Renal cortex interstitium (tissue), 11 donors: ENCODE measurements at regions not wholly inside any gene's neighbourhood (a gene's known extent, or its start where the extent isn't known, plus 50 kb on each side); places are given as distances from the start of the nearest gene placed in this dataset.

Experiments used
- DNase-seq, 11 donors: peaks; one replicate each; pipeline ENCODE4 v3.0.0-alpha.2; 2013; ENCODE audit warnings: low read depth in 9 of 11, low spot score in 4 of 11; ENCODE audit errors: extremely low read depth in 1 of 11

GRCh38 chr14:26395726-26396125, 202.1 kb downstream of the NOVA1 start:
- DNase-seq: no peak

GRCh38 chr14:26394150-26394810, 203.6 kb downstream of the NOVA1 start:
- peak in 4 of 11 donors; percentile 4 to 18 (median 8) for DNase-seq

- DNase-seq: no peak
Measured at GRCh38 chr14:26392498-26392897, 205.3 kb downstream of the NOVA1 start.

DNA sequence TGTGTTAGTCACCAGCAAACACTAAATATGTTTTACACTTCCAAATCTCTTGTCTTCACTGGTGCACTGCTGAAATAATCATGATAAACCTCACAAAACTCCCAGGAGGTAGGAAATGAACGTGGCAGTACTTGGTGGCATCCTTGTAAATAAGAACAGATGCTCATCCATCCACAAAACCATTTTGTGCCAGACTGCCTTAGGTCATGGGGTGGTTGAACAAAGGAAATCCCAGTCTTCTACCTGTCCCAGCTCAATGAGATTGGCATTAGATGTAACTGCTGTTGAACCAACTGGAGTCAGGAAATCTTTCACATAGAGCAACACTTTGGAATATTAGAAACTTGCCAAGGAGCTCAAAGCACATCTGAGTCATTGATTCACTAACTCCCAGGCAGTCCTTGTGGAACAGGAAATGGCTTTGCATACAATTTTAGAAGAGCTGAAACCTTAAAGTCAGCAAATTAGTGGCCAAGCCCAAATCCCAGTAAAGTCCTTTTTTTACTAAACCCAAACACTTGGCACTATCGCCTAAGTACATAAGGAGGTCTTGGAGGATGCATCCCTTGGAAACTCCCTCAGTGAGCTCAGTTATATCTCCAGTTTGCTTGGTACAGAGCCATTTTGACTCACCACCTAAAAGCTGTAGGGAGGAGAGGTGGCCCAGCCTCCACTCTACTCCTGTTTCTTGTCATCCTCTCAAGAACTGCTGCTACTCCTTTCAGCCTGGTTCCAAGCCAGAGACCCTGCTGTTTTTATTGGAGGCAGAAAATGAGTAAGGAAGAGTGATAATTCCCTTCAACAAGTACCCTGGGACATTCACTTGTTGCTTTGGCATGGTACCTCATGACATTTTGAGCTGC, 208.0 kb downstream of the NOVA1 start:
- DNase-seq: no peak

DNA sequence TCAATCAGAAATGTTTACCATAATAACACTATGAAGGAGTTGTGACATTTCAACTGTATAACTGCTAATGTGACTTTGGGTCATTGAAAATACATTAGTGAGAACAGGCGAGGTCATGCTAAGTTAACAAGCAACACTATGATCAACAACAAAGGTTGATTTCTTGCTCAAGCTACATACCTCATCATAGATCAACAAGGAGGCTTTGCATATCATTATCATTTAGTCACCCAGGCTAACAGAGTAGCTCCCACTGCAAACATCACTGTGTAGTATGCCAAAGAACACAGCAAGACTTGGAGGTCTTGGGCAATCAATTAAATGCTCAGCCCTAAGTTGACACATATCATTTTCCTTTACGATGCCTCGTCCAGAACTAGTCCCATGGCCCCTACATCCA, 212.5 kb downstream of the NOVA1 start:
- DNase-seq: no peak

GRCh38 chr14:26382901-26383685, 214.7 kb downstream of the NOVA1 start:
- DNase-seq: no peak

DNA sequence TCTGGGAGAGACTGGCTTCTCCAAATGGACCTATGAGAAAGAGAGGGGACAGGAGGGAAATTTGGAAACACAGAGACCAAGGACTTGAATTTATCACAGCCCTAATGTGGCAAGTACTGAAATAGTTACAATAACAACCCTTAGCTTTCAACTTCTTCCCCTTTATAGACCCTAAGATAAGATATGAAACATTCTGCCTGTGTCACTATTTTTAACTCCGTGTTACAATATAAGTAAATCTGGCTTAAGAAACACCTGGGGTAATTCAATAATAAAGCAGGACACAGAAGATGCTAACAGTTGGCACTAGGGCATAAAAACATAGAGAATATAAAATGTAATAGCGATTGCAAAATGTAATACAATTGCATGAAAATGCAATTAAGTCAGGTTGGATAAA, 216.4 kb downstream of the NOVA1 start:
- no peak for DNase-seq

GRCh38 chr14:26380637-26381036, 217.2 kb downstream of the NOVA1 start:
- no peak for DNase-seq

- no peak for DNase-seq
Measured at GRCh38 chr14:26379951-26380350, 217.9 kb downstream of the NOVA1 start.

- DNase-seq: no peak
Measured at GRCh38 chr14:26377150-26377549, 220.7 kb downstream of the NOVA1 start.

DNA sequence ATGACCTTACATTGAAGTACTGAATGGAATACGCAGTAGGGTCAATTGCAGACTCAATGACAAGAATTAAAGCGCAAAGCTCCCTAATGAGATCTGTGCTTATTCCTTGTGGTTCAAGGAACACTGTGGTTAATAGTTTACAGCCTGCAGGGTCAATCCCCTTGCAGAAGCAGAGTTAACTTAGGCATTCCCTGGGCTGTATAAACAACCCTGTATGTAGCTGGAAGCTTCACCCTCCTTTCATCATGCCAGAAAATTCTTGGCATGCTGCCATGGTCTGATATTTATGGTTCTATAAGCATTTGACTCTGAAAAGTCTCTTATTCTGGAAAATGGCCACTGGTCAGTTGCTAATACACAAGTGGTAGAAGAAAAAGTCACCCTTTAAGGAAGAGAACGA, 227.7 kb downstream of the NOVA1 start:
- peak; percentile 45 to 77 (median 59) for DNase-seq

- no peak for DNase-seq
Measured at GRCh38 chr14:26363689-26364088, 234.1 kb downstream of the NOVA1 start.

GRCh38 chr14:26344596-26344995, 253.2 kb downstream of the NOVA1 start:
- no peak for DNase-seq

- DNase-seq: no peak
Measured at GRCh38 chr14:26339381-26339780, 258.5 kb downstream of the NOVA1 start.

- DNase-seq: no peak
Measured at GRCh38 chr14:26338231-26338630, 259.6 kb downstream of the NOVA1 start.

GRCh38 chr14:26334288-26334687, 263.5 kb downstream of the NOVA1 start:
- DNase-seq: no peak

DNA sequence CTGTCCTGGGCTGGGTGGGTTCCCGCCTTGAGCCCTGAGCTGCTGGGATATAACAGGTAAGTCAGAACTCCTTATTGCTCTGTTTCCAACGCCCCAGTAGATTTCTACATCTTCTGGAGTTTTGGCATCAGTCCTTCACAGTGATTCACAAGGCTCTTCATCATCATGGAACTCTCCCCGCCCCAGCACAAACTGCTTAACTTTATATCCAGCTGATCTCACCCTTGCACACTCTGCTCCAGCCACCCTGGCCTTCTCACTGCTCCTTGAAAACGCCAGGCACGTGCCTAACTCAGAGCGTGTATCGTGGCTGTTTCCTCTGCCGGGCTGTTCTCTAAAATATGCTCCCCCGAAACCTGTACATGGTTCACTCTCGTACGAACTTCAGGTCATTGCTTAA, 264.9 kb downstream of the NOVA1 start:
- no peak for DNase-seq

DNA sequence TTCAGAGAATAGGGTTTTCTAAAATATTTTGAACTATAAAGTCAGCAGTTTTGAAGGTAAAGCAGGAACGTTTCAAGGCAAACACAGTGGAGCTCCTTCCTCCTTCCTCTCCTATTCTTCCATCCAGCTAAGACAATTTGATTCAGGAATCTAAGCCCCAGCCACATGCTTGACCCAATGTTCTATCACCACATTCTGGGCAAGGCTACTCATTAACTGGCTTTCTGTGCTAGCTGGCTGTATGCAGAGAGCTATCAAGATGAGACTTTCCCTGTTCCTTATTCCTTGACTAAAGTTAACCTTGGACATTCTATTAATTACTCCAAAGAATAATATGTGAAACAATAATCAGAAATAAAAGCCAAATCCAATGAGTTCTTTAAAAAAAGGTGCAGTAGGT, 266.9 kb downstream of the NOVA1 start:
- peak in 5 of 11 donors; percentile 4 to 33 (median 6) for DNase-seq

DNA sequence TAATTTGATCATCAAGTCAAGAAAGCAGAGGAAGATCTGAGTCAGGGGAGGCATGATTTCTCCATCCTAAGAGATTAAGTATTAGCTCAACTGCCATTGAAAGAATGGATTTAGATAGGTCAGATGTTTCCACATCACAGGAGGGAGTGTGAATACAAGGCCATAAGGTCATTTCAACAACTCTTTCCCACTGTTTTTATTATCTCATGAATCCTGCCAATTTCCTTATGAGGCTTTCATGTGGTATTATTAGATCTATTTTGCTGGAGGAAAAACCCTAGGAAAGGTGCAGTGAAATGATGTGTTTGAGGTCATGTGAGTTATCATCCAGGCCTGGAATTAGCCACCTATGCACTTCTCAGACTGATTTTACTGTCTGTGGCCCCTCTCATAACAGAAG, 269.0 kb downstream of the NOVA1 start:
- no peak for DNase-seq

GRCh38 chr14:26323869-26324268, 274.0 kb downstream of the NOVA1 start:
- no peak for DNase-seq
